SW 1271 (cell line): ENCODE measurements at regions not wholly inside any gene's neighbourhood (a gene's known extent, or its start where the extent isn't known, plus 50 kb on each side); places are given as distances from the start of the nearest gene placed in this dataset.
"Not testable (repeated sequence)": the region's sequence is repeated elsewhere in the genome, so short reads cannot be mapped to it uniquely, and the experiment has no call there.

Experiments used
- DNase-seq, 2 experiments: peaks; one replicate each; lab custom pipeline; 2025; lab: John Stamatoyannopoulos, UW

DNA sequence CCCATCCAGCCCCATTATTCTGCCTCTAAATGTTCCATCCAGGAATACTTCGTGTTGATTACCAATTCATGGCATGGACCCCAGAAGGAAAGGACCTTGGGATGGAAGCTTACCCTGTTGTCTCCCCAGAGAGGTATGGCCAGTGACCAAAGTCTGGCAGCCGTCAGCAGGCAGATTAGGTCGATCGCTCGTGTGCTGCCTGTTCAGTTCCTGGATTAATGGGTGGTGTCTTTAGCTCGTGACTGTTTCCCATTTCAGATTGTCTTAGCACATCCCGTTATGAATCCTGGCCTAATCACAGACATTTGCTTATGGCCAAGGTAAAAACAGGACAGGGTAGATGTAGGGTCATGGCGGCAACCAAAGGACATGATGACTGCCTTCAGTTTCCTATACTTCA lies 122.9 kb upstream of the NTF3 start:
- DNase-seq, result no peak

- DNase-seq, result no peak
Measured at GRCh38 chr12:5309654-5310053, 122.3 kb upstream of the NTF3 start.

- no peak for DNase-seq
Measured at GRCh38 chr12:5310151-5310550, 121.8 kb upstream of the NTF3 start.

- DNase-seq, result no peak
Measured at GRCh38 chr12:5317556-5317955, 114.4 kb upstream of the NTF3 start.

DNA sequence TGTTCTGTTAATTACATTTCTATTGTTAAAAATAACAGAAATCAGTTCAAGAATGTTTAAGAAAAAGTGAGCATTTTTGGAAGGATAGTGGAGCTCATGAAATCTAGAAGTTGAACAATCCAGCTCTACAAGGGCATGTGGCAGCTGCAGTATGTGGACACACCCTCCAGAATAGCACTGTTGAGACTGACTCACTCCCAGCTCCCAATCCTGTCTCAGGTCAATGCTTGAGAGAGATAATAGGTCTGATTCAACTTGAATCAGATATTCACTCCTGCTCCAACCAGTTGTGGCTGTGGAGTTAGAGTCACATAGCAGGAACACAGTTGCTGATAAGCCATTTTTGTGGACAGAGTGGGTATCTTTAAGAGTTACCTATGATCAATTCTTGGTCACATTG lies 113.0 kb upstream of the NTF3 start:
- no peak for DNase-seq

- DNase-seq, result no peak
Measured at GRCh38 chr12:5328669-5329517, 103.0 kb upstream of the NTF3 start.

DNA sequence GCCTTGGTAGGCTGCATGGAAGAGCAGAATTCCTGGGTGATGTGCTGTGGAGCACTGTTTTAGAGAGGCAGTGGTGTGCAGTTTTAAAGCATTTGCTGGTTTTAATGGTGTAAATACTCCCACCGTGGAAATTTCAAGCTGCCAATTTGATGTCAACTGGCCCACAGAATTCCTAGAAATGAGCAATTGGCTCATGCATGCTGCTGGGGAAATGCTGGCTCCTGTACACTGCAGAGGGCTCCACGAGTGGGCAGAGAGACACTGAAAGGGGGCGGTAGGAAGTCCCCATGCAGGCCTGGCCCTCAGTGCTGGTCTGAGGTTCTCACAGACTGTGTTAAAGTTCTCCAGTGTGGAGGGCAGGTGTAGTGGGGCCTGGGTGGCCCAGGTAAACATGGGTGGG lies 99.4 kb upstream of the NTF3 start:
- DNase-seq, result no peak

GRCh38 chr12:5333096-5333495 lies 98.8 kb upstream of the NTF3 start:
- no peak for DNase-seq

DNA sequence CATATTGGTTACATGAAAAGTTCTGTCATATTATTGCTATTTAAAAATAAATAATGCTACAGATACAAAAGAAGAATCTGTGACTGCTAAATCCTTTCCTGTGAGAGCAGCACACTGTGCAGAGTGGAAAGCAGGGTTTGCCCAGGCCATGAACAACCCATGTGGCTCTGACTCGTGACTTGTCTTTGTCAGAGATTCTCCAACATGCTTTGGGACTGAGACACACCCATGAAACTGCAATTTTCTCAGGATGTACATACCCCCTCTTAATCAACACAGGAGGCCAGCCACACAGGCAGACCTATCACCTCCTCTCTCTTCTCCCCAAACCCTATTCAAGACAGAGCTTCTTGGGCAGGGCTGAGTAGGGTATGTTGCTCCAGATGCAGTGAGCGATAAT lies 96.8 kb upstream of the NTF3 start:
- DNase-seq, result no peak

- DNase-seq, result not testable (repeated sequence)
Measured at GRCh38 chr12:5341086-5341485, 90.8 kb upstream of the NTF3 start.

GRCh38 chr12:5343711-5344110 lies 88.2 kb upstream of the NTF3 start:
- no peak for DNase-seq

DNA sequence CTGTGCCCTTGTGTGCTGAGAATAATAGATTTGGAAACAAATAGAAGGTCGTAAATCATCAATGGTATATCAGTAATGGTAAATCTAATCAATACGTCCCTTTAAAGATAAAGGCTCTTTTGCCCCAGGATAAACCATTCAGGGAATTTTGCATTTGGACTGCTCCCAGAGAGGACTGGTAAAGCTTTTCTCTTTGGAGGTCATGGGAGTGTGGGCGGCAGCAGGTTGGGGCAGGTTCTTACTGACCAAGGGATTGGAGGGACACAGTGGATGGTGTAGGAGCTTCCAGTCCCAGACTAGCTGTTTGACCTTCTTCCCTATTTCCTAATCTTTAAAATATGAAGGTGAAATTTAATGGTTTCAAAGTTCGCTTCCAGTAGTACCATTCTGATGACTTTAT lies 87.8 kb upstream of the NTF3 start:
- no peak for DNase-seq

DNA sequence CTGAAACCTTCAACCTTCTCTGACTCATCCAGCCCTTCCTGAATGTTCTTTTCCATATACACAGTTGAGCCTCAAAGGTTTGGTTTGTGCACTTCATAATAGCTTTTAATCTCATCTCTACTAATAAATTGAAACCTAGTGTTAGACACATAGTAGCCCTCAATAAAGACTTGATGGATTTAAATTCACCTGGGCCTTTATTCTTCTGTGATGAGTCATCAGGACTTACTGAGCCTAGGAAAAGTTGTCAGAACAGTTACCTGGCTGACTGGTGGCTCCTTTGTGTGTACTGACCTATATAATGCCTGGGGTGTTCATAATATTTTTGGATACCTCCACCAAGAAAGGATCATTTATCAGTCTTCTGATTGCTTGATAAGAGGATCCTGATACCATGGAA lies 86.4 kb upstream of the NTF3 start:
- no peak for DNase-seq

DNA sequence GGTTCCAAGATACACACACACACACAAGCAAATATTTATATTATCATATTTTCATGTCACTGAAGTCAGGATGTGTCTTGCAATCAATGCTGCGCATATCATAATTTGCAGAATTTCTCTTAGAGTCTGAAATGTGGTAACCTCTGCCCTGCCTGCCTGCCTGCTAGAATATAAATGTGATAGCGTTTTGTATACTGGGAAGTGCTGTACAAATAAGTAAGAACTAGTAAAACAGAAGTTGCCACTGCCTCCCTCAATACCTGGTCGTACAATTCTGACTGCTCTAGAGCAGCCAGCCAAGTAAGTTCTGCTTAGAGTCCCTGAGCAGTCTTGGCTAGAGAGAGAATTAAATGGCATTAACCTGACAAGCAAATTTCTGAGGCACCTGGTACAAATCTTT lies 83.9 kb upstream of the NTF3 start:
- DNase-seq, result no peak

- no peak for DNase-seq
Measured at GRCh38 chr12:5348491-5348890, 83.4 kb upstream of the NTF3 start.

- no peak for DNase-seq
Measured at GRCh38 chr12:5364036-5364770, 67.7 kb upstream of the NTF3 start.

DNA sequence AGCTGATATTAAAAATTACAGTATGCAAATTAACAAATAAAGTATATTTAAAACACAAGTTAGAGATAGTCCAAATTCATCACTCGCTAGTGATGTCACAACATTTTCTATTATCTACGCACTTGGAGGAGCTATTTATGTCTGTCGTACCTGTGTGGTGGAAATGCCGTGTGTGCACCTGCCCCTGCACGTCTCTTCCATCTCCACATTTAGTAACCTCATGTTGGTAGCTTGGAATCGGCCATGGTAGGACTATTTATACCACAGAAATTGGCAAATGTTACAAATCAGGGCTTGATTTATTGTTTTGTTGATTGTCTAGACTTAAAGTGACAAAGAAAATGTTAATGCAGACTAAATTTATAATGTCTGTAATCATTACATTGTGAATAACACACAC lies 62.6 kb upstream of the NTF3 start:
- no peak for DNase-seq

DNA sequence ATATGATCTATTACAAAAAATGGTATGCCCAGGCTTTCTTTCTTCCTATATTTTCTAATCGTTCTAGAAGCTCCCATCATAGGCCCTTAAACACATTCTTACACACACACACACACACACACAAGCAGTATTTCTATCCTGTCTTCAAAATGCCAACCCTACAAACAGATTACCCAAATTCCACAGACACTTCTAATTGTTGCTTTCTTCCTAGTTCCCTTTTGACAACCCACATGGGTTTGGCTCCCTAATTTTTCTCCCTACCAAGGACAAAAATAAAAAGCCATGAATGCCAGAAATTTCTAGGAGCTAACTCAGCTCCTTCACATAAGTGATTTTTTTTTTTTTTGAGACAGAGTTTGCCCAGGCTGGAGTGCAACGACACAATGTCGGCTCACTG lies 60.3 kb upstream of the NTF3 start:
- DNase-seq, result no peak

DNA sequence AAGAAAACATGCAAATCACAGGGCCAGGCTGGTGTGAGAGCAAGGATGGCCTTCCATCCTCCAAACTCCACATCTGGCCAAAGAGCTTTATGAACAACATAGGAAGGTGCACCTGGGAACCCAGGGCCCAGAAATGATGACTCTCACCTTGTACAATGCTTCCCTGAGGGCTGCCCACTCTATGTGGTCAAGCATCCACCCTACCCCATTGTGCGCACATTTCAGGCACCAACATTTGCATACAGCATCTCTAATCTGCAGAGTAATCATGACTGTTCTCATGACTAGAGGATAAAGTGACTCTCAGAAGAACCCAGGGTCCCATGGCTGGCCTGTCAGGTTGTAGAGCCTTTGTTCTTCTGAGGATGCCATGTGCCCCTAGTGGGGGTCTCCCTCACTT lies 57.2 kb upstream of the NTF3 start:
- DNase-seq, result no peak

- no peak for DNase-seq
Measured at GRCh38 chr12:5375547-5376295, 56.2 kb upstream of the NTF3 start.

DNA sequence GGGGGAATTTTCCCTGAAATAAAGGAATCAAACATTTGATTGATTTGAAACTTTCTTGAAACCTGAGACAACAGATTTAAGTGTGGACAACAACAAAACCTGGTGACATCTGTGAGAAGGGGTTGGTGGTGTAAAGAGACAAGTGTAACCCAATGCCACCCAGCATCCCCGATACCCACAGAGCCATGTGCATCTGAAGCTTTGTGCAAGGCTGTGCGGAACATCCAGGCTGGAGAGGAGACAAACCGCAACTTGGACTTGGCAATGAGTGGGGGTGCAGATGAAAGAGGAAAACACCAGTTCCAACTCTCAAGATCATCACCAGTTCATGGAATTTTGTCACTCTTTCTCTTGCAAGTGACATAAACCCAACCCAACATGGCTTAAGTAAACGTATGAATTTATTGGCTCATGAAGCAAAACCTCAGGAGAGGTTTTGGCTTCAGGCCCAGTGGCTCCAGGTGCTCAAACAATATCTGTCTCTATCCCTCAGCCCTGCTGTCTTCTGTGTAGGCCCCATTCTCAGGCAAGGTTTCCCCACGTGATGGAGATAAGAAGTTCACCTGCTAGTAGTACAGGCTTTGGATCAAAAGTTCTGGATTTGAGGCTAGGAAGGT lies 55.2 kb upstream of the NTF3 start:
- DNase-seq, result no peak

- DNase-seq, result no peak
Measured at GRCh38 chr12:5377997-5378592, 53.8 kb upstream of the NTF3 start.
